ENCODE measurements at regions not wholly inside any gene's neighbourhood (a gene's known extent, or its start where the extent isn't known, plus 50 kb on each side); places are given as distances from the start of the nearest gene placed in this dataset.

DNA sequence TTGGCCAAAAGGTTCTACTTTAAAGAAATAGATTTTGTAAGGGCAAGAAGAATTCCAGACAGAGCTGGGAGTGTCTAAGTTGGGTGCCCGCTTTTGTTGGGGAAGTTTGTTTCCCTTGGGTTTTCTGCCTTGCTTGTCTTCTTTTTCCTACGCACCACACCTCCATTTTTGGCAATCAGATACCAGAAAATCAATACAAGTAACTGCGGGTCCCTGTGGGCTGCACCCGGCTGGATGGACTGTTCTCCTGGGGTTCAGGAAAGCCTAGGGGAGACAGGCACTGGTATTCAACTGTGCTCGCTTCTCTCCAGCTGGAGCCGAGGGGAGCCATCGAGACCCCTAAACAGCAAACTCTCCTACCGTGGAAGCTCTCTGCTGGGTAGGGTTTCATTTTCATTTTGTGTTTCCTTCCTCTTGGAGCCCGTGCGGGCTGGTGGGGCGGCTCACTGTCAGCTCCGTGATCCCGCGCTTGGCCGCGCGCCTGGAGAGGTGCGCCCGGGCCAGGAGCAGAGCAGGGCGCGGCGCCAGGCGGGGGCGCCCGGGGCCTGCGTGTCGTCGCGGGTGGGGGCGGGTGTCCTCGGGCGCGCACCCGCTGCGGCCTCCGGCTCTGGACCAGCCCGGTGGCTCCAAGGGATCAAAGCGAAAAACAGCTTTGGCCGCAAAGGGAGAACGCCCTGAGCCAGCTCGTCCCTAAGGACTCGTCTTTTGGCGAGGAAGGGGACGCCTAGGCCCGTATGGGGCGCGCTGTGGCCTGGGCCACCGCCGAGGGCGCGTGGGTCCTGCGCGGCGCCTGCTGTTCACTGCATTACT lies 347.2 kb downstream of the ZNF536 start:
- Mint-ChIP-seq H3K9me3 (no peaks in the 10 kb centered on the region), H3K27ac (peak overlapping the region; percentile 89)
- DNase-seq (ENCODE audit: low spot score in 2 of 2, unreplicated experiment in 2 of 2): peak; percentile 35 to 80

GRCh38 chr19:30718707-30719106 lies 346.5 kb downstream of the ZNF536 start:
- DNase-seq (ENCODE audit: low spot score in 2 of 2, unreplicated experiment in 2 of 2): no peak
- Mint-ChIP-seq H3K9me3 (no peaks in the 10 kb centered on the region), H3K27ac (peak overlapping the region; percentile 67), H3K4me3 (peak overlapping the region; percentile 66), H3K36me3 (no peaks in the 10 kb centered on the region), H3K27me3 (ENCODE audit: low read depth) (peaks cover 13% of the 10 kb centered on the region), H3K4me1 (peaks cover 26% of the 10 kb centered on the region)
- TF ChIP-seq, protein P1, sequence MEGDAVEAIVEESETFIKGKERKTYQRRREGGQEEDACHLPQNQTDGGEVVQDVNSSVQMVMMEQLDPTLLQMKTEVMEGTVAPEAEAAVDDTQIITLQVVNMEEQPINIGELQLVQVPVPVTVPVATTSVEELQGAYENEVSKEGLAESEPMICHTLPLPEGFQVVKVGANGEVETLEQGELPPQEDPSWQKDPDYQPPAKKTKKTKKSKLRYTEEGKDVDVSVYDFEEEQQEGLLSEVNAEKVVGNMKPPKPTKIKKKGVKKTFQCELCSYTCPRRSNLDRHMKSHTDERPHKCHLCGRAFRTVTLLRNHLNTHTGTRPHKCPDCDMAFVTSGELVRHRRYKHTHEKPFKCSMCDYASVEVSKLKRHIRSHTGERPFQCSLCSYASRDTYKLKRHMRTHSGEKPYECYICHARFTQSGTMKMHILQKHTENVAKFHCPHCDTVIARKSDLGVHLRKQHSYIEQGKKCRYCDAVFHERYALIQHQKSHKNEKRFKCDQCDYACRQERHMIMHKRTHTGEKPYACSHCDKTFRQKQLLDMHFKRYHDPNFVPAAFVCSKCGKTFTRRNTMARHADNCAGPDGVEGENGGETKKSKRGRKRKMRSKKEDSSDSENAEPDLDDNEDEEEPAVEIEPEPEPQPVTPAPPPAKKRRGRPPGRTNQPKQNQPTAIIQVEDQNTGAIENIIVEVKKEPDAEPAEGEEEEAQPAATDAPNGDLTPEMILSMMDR (IDR thresholded peaks at IDR 0.05; ENCODE audit: unreplicated experiment): no peak

More for the DNA sequence above, 347.2 kb downstream of the ZNF536 start:
- TF ChIP-seq, protein P1 (IDR thresholded peaks at IDR 0.05; ENCODE audit: unreplicated experiment): no peak
- peaks cover 26% of the 10 kb centered on the region for H3K4me1 Mint-ChIP-seq
- H3K27me3 Mint-ChIP-seq (ENCODE audit: low read depth): peaks cover 15% of the 10 kb centered on the region
- peak overlapping the region; percentile 66 for H3K4me3 Mint-ChIP-seq
- H3K36me3 Mint-ChIP-seq: no peaks in the 10 kb centered on the region

- peaks cover 15% of the 10 kb centered on the region for H3K27me3 Mint-ChIP-seq (ENCODE audit: low read depth)
- peak overlapping the region; percentile 15 for H3K27ac Mint-ChIP-seq
- DNase-seq (ENCODE audit: low spot score in 2 of 2, unreplicated experiment in 2 of 2): no peak
- peaks cover 27% of the 10 kb centered on the region for H3K4me1 Mint-ChIP-seq
- H3K4me3 Mint-ChIP-seq: no peak overlapping the region
- no peaks in the 10 kb centered on the region for H3K36me3 Mint-ChIP-seq
- no peaks in the 10 kb centered on the region for H3K9me3 Mint-ChIP-seq
- TF ChIP-seq, protein P1 (IDR thresholded peaks at IDR 0.05; ENCODE audit: unreplicated experiment): no peak
These were observed 345.8 kb downstream of the ZNF536 start for GRCh38 chr19:30718014-30718413.

GRCh38 chr19:30717381-30717780 lies 345.2 kb downstream of the ZNF536 start:
- Mint-ChIP-seq H3K36me3 (no peaks in the 10 kb centered on the region), H3K27ac (no peak overlapping the region), H3K9me3 (no peaks in the 10 kb centered on the region), H3K4me3 (no peak overlapping the region), H3K27me3 (ENCODE audit: low read depth) (peaks cover 14% of the 10 kb centered on the region), H3K4me1 (peaks cover 25% of the 10 kb centered on the region)
- DNase-seq (ENCODE audit: low spot score in 2 of 2, unreplicated experiment in 2 of 2): no peak
- TF ChIP-seq, protein P1 (IDR thresholded peaks at IDR 0.05; ENCODE audit: unreplicated experiment): no peak

DNA sequence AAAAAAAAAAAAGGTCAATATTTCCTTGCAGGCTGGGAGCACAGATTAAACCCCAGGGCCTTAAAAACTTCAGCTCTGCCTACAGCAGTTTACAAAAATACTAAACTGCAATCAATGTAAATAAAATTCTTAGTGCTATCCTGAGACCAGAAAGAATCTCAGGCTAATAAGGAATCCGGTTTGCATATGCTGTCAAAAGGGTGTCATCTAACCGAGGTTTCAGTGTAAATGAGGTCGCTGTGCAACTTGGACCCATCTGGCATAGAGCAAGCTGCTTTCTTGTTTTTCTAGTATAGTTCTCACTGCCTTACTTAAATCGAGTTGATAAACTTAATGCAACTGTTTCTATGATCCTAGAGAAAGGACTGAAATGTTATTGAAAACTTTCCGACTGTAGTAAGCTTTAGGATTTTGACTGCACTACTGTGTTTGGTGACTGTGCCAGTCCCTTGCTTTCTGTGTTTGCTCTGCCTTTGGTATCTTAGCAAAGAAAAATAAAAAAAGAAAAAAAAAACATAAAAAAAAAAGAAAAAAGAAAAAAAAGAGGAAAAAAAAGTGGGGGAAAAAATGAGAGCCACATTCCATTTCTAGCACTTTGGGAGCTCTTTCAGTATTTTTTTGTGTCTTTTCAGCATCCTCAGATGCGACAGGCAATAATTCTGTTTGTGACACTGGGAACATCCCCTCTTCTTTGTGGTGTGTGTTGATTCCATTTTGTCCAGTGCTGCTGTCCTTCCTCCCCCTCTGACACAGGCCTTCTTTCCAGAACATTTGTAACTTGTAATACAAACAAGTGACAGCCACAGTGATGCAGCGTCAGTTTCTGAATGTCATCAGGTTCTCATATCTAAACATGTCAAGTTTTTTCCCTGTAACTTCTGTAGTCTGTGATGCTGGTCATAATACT lies 340.5 kb downstream of the ZNF536 start:
- Mint-ChIP-seq H3K4me1 (peaks cover 8% of the 10 kb centered on the region), H3K9me3 (no peaks in the 10 kb centered on the region), H3K27me3 (ENCODE audit: low read depth) (peaks cover 28% of the 10 kb centered on the region), H3K36me3 (no peaks in the 10 kb centered on the region), H3K4me3 (no peak overlapping the region), H3K27ac (peak overlapping the region; percentile 5)
- DNase-seq (ENCODE audit: low spot score in 2 of 2, unreplicated experiment in 2 of 2): no peak
- TF ChIP-seq, protein P1 (IDR thresholded peaks at IDR 0.05; ENCODE audit: unreplicated experiment): no peak

Measured in mesothelial cell of epicardium (in vitro differentiated cells).